Activated T-helper 1 cell treated with anti-CD3 and anti-CD28 coated beads, Interleukin-2, amount 50 U/mL, for 16 hours (primary cell): ENCODE measurements at regions not wholly inside any gene's neighbourhood (a gene's known extent, or its start where the extent isn't known, plus 50 kb on each side); places are given as distances from the start of the nearest gene placed in this dataset.

Experiments
- DNase-seq, 2 donors: peaks; one replicate each; pipeline ENCODE4 v3.0.0-alpha.2; 2020; ENCODE audit warnings: low read depth in 1 of 2, low spot score in 1 of 2

DNA sequence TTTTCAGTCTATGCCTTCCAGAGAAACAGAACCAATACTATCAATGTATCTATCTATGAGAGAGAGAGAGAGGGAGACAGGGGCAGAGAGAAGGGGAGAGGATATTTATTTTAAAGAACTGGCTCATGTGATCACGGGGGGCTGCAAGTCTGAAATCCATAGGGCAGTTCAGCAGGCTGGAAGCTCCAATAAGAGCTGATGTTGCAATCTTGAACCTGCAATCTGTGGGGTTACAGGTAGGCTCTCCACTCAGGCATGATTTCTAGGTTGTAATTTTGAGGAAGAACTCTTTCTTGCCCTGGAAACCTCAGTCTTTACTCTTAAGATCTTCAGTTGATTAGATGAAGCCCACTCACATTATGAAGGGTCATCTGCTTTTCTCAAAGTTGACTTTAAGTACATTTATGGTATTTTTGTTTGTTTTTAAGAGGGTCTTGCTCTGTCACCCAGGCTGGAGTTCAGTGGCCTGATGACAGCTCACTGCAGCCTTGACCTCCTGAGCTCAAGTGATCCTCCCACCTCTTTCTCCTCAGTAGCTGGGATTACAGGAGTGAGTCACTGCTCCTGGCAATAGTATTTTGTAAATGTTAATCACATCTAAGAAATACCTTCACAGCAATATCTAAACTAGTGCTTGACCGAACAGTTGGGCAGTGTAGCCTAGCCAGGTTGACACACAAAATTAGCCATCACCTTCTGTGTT lies 376.4 kb downstream of the FGF9 start:
- DNase-seq = no peak

DNA sequence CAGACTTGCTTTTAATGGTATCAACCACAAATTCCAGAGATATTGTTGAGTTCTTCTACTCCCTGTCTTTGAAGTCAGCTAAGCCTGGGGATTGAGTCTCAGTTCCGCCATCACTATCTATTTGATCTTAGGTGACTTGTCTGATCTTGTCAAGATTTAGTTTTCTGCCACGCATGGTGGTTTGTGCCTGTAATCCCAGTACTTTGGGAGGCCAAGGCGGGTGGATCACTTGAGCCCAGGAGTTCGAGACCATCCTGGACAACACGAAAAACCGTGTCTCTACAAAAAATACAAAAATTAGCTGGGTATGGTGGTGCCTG lies 376.9 kb downstream of the FGF9 start:
- DNase-seq = no peak

DNA sequence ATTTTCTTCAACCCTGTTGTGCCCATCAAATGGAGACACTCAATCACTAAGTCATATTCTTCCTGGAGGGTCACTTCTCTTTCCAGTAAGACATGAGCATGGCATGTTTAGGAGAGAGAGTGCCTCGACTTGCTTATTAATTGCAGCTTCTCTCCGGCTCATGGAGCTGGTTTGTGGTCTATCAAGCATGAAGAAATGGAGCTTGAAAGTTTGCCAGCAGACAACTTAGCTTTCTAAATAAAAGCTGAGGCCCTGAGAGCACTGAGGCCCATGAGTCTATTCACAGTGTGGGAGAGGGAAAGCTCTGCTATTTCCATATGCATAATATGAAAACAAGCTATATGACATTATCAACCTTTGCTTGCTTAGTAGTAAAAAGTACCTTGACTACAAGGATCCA lies 378.5 kb downstream of the FGF9 start:
- no peak for DNase-seq

DNA sequence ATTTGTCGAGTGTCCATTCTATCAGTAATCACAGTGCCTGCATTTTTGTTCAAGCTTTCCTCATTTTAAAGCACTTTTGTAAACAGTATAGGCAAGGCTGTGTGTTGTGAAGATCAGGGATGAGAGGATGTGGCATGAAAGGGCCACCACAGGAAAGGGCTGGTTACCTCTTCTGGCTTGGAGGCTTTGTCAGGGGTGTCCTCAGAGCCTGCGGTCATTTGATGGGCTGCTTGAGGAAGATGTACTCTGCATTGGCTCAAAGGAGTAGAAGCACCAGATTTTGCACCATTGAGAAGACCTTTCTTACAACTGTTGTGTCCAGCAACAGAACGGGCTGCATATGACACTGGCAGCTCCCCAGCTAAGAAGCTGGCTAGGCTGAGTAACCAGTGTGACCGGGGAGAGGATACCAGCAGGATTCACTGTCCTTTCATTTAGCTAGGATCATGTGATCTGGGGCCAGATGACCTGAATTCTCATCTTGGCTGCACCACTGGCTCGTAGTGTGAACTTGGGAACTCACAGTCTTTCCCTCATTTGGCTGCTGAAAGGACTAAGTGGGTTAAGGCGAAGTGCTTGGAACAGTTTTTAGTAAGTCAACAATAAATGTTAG lies 380.2 kb downstream of the FGF9 start:
- no peak for DNase-seq

DNA sequence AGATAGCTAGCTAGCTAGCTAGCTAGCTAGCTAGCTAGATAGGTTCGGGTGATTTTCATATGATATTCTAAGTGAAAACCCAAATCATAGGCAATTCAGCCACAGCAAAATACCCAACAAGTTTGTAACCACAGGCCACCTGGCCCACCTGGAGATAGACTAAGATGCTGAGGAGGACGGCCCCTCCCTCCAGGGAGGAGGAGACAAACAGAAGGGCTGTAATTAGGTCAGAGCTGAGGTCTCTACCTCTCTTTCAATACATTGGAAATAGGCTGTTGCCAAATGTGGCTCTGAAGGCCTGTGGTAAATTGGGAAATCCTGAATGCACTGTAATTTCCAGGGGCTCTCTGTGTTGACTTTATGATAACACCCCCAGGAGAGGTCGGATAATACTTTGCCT lies 382.2 kb downstream of the FGF9 start:
- no peak for DNase-seq

DNA sequence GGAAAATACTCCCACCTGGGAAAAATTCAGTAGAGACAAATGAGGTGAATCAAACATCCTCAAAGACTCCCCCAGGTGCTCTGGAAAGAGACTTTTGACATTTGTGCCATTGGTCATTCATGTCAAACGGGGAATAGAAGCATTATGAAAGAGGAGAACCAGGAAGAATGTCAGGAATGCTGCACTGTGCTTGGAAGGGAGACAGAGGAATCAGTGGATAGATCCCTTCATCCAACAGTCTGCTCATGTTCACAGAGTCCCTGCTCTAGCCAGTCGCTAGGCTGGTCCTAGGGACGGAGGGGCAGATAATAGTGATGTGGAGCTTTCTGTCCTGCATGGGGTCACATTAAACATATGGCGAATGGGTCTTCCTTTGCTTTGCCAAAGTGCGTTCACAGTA lies 384.4 kb downstream of the FGF9 start:
- DNase-seq = no peak

DNA sequence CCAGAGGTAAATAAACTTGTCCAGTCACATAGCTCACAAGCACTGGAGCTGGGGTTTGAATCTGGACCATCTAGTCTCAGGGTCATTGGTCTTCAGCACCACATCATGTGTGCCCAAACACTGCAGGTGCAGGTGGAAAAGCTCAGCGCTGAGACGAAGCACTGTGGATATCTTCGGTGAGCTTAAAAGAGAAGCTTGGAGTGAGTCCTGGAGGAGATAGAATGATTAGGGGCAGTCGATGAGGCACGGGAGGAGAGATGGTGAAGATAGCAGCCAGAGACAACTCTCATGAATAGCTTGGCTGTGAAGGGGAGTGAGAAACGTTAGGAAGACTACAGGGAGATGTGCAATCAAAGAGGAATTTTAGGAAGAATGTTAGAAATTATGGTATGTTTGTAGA lies 389.3 kb downstream of the FGF9 start:
- DNase-seq = no peak

DNA sequence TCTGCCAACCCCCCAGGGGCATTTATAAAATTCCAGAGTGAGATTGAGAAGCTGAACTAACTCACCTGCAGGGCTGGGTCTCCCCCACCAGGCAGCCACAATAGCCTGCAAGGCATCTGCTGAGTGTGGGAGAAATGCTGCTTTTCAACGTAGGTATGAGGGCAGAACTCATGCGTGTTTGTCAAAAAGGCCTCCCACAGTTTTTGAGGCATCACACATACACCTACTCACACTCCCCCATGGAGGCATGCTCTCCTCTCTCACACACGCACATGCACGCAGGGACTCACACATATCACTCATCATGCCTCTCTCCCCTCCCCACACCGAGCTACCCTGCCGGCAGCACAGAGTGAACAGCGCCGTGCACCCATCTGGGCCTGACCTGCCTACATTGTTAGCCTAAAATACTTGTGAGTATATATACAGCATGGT lies 390.5 kb downstream of the FGF9 start:
- DNase-seq = peak; percentile 30 to 60

DNA sequence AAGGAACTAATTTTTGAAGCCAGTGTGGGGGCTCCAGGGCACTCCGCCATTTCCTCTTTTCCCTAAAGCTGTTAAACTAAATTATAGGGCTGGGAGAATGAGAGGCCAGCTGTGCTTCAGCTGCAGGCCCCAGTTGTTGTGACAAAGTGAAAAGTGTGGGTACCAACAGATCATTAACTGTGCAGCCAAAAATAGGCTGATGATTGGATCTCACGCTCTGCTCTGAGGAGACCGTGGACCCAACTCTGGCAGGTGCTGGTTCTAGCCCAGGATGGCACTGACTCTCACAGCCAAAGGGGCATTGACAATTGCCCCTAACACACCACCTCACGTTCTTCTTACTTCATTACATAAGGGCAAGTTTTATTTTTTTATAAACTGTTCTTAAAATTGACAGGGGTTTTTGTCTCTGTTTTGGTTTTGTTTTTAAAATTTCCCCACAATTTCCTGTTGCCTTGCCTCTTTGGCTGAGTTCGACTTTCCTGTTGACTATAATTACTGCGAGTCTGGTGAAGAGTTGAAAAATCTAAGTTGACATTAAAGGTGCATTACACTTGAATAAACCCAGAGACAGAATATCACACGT lies 391.0 kb downstream of the FGF9 start:
- DNase-seq = no peak

DNA sequence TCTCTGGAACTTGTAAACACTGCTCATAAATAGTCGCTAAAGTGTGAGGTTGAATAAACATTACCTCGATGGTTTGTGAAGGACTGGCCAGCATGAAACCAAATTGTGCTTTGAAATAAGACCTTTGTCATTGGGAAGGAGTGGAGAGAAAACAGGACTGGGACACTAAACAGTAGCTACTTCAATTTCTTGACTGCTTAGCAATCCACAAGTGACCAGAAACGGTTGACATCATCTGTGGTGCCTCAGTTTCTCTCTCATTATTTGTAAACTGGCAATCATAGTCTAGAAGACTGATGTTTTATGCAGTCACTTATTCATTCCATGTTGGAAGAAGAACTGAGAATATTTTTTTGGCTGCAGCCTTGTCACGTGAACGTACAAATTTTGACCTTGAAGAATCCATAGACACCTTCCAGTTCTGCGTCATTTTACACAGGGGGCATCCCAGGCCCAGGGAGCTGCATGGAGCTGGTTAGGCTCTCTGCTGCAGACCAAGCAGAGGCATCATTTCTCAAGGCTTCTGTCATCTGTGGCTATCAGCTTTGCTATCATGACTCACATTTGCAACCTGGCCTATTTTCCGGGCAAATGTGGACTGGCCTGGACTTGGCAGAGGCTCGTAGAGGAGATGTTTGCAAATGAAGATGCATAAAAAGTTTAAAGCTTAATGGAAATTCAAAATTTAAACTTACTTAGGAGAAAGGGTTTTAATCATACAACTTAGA lies 391.8 kb downstream of the FGF9 start:
- DNase-seq = no peak

DNA sequence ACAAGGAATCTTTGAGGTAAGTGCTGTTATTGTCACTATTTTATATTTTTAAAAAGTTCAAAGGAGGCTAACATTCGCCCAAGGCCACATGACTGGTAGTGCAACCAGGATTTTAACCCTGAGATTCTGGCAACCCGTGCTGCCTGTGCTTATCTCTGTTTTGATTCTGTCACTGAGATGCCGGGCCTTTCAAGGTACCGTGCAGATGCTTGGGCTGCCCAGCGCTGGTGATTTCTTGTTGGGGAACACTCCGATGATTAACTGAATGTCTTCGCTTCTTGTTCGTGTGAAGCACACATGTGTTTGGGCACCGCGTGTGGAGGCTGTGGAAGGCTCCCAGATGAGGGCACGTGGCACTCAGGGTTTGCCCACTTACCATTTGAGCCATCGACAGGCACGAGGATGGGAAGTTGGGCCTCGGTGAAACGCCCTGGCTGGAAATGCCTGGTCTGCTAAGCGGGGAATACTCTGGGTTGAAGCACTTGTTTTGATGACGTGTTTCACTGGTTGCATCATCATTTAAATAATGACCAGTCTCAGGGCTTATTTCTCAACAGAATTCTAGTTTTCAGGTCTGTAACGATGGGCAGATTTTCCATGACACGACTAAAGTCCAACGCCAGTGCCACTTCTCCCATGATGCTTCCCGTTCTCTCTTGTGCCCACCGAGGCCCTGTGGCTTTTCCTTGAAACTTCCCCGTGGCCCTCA lies 392.7 kb downstream of the FGF9 start:
- DNase-seq = no peak

DNA sequence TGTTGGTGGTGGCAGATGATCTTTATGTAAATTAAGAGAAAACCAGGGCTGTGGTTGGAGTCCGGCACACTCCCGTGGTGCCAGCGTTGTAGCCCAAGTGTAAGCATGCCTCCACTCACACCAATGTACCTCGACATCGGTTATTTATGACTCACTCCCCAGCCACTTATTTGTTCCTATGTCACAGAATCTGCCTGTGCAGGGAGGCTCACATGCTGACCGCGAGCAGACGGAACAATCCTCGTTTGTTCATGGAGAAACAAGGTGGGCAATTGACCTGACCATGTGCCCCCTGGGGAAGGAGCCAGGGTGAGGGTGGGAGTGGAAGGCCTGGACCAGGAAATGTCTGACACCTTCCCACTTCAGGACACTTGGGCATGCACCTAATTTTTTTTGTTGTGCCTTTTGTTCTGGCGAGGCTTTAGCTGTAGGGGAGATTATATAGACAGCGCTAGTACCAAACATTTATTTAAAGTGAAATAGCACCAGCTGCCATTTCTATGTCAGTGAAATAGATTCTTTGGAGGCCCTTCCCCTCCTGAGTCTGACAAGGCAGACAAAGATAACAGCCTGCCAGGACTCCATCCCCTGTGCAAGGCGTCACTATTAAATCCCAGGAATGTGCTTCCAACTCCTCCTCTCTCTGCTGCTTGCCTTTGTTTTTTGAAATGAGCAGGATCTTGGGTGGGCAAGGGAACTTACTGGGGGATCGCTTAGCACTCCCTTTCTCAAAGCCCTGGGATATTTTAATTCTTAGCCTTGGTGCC lies 394.2 kb downstream of the FGF9 start:
- no peak for DNase-seq

DNA sequence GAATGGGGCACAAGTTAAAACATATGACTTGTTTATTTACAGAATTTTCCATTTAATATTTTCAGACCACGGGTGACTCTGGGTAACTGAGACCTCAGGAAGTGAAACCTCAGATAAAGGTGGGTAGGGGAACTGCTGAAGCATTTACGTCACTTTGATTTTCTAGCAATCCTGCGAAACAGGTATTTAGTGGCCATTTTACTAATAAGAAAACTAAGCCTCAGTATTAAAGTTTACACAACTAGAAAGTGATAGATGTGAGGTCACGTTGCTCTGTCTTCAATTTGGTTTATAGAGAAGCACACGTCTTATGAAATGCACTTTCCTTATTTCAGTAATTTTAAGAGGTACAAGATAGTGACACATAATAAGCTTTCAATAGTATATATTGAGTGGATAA lies 402.8 kb downstream of the FGF9 start:
- no peak for DNase-seq

DNA sequence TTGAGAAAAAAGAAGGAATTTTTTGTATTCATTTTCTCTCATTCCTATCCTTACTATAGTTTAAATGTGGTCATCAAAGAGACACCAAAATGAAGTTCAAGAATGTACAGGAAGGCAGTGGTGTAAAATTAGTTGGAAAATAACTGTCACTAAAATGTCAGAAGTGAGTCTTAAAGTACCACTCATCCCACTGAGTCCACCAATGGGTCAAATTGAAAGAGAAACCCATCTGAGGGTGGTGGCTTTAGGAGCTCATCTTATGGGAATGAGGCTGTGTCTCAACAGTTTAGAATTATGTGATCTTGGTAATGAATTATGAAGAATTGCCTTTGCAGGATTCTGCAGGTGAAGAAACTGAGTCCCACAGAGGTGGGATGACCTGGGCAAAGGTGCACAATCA lies 403.5 kb downstream of the FGF9 start:
- DNase-seq = no peak

DNA sequence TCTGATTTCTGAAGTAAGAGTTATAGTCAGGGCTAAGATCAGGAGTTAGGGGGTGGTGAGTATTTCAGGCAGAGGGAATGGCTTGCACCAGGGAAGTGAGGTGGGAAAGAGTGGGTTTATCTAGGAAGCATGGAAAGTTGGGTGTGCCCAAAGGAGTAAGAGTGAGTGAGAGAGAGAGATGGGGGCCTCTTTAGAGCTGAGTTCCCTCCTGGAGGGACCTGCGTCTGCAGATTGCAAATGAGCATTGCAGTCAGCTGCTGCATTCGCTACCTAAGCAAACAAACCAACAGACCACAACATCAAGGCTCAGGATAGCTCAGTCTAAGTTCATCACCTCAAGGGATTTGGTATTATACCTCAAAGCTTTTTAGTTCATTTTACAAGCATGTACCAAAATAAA lies 405.8 kb downstream of the FGF9 start:
- DNase-seq = no peak

DNA sequence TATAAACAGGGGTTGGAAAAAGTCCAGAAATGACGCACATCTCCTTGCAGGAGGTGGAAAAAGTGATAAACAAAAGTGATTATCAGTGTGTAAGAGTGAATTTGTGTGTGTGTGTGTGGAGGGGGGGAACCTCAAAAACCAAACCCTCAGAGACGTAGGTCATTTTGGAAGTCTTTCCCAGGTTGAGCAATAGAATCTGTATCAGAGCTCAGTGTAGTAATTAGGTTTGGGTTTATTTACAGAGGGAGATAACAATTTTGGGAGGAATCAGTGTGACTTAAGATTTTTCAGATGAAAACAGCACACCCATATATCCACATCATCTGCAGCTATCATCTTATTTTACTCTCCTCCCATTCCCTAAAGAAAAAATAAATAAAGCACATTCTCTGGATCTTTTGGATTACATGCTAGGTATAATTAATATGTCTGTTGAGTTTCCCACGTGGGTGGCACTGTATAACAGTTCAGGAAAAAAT lies 406.4 kb downstream of the FGF9 start:
- DNase-seq = no peak

DNA sequence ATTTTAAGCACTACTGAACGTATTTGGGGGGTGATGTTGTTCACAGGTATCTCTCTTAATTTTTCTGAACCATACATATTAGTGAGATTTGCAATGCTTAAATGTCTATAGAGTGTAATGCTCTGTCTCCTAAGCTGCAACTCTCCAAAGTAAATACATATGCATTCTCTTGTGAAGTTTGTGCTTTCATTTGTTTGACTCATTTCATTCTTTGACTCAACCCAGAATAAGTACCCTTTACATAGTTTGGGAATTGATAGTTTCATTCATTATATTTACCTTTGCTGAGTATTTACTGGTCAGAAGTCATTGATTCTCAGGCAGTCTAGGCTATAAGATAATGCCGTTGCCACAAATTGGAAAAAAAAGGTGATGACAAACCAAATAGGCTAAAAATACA lies 406.9 kb downstream of the FGF9 start:
- no peak for DNase-seq

DNA sequence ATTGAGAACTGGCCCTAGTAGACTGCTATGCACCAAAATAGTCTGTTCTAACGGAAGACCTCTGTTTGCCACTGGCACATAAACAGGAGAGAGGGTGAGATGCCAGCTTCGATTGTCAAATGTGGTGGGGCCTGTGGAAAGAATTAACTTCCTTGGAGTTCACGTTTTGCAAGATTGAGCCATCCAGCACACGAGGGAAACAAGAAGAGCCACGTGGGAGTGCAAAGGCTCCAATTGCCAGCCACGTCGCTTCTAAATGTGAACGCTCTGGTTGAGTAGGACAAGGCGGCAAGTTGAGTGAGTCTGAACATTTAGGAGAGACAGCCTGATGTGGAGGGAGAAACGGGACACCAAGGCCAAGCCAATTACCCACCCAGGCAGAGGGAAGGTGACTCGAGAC lies 409.1 kb downstream of the FGF9 start:
- DNase-seq = no peak

DNA sequence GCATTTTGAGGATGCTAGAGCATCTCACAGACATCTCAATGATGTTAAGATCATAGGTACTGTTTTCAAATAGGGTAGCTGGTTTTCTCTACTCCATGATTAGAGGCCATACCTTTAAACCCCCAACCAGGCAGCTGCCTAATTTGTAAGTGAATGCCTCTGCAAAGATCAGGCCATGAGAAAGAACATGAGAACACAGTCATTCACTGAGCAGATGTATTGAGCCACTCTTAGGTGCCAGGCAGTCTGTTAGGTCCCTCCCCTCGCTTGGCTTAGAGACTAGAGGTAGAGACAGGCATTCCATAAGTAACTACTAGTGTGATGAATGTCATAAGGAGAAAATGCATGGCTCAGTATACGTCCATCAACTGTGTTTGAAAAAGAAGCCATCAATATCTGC lies 410.0 kb downstream of the FGF9 start:
- DNase-seq = no peak

DNA sequence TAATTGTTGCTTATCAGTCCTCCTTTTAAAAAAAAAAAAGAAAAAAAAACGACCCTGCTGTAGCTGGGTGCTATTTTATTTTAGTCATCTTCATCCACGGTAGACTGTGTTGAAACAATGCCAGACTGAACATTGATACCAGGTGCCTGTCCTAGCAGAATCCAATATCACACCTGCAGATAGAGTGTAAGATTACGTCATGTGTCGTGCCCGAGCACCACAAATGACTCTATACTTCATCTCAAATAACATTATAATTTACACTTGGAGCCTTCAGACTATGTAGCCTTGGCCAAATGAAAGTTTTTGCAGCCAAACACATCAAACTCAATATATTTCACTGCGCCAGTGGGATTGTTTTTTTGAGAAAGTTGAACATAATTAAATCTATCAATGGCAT lies 410.6 kb downstream of the FGF9 start:
- DNase-seq = no peak

DNA sequence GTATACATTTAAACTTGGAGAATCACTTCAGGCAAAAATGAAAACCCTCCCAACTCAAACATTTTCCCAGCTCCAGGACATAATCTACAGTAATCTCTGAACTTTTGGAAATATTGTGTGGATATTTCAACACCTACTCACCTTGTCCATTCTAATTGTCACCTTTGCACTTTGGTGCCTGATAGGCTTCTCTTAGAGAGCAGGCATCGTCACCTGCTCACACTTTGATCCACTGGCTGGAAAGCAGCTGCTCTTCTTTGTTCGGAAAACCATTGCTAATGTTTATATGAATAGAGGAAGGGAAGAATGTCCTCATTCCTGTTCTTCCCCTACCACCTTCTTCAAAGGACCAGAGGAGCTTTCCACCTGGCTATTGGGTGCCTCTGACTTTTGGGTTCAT lies 411.2 kb downstream of the FGF9 start:
- no peak for DNase-seq
